Activated B cell treated with CpG ODN at 0.5 μM for 24 hours (primary cell): ENCODE measurements at regions not wholly inside any gene's neighbourhood (a gene's known extent, or its start where the extent isn't known, plus 50 kb on each side); places are given as distances from the start of the nearest gene placed in this dataset.

Experiments used
- ATAC-seq: fragments of 200-7000 bp; cut with Tn5 transposase; one replicate; pipeline ENCODE4 v1.10.0; 2021; ENCODE audit warnings: low read depth, mild to moderate bottlenecking, moderate library complexity
- CTCF ChIA-PET: fragments of 350-600 bp; sonication (Branson Sonifier 250); formaldehyde crosslinking; loops from one replicate; lab custom pipeline; 2021; ENCODE audit warnings: antibody characterized with exemption; lab: Charles Lee
- POLR2A ChIA-PET: fragments of 350-600 bp; sonication (Branson Sonifier 250); formaldehyde crosslinking; loops from one replicate; lab custom pipeline; 2021; ENCODE audit warnings: antibody characterized with exemption; lab: Charles Lee
- DNase-seq: peaks from one replicate; pipeline ENCODE4 v3.0.0; 2022
- H3K27ac Mint-ChIP-seq: one replicate; pipeline ENCODE4 v1.8.0; 2020; ENCODE audit warnings: mixed read lengths
- H3K27me3 Mint-ChIP-seq: one replicate; pipeline ENCODE4 v1.8.0; 2021; ENCODE audit warnings: mixed read lengths
- H3K36me3 Mint-ChIP-seq: one replicate; pipeline ENCODE4 v1.8.0; 2021; ENCODE audit warnings: low read depth, mixed read lengths
- H3K4me1 Mint-ChIP-seq: one replicate; pipeline ENCODE4 v1.8.0; 2021; ENCODE audit warnings: mixed read lengths
- H3K4me3 Mint-ChIP-seq: one replicate; pipeline ENCODE4 v1.8.0; 2020; ENCODE audit warnings: mild to moderate bottlenecking, mixed read lengths
- H3K9me3 Mint-ChIP-seq: one replicate; pipeline ENCODE4 v1.8.0; 2020; ENCODE audit warnings: mixed read lengths
- CTCF ChIP-seq: fragments of 200-600 bp; IDR thresholded peaks from one replicate; pipeline ENCODE4 v1.8.0; 2022; ENCODE audit warnings: antibody characterized with exemption, mild to moderate bottlenecking
- intact Hi-C: fragments of 100-400 bp; cut with micrococcal nuclease; formaldehyde crosslinking; loops from one replicate; pipeline ENCODE4 v1.15.1; 2024

- no peak overlapping the region for H3K4me3 Mint-ChIP-seq
- no peaks in the 10 kb centered on the region for H3K27me3 Mint-ChIP-seq
- DNase-seq, result no peak
- H3K36me3 Mint-ChIP-seq, result no peaks in the 10 kb centered on the region
- ChIA-PET CTCF (no interaction called here), POLR2A (interaction anchor here (0.7 kb wide), 1 partner anchor 74 kb away, joined by 3 read pairs; no protein-coding TSS in a partner anchor)
- no peak for ATAC-seq
- H3K27ac Mint-ChIP-seq, result no peak overlapping the region
- H3K9me3 Mint-ChIP-seq, result no peaks in the 10 kb centered on the region
- intact Hi-C loops, result no loop called here
- H3K4me1 Mint-ChIP-seq, result no peaks in the 10 kb centered on the region
- no peak for TF ChIP-seq CTCF
Measured at GRCh38 chr3:137469263-137469662, 294.9 kb upstream of the SOX14 start.

- Mint-ChIP-seq H3K27me3 (no peaks in the 10 kb centered on the region), H3K27ac (no peak overlapping the region), H3K9me3 (no peaks in the 10 kb centered on the region), H3K4me3 (no peak overlapping the region), H3K36me3 (no peaks in the 10 kb centered on the region), H3K4me1 (no peaks in the 10 kb centered on the region)
- DNase-seq (no peak), ATAC-seq (no peak)
- no peak for TF ChIP-seq CTCF
- POLR2A ChIA-PET, result no interaction called here
- CTCF ChIA-PET, result interaction anchor here (1.0 kb wide), 1 partner anchor 8 kb away, joined by 3 read pairs; no protein-coding TSS in a partner anchor
- intact Hi-C loops, result no loop called here
Measured at GRCh38 chr3:137471130-137471529, 293.0 kb upstream of the SOX14 start.

- ATAC-seq, result no peak
Measured at GRCh38 chr3:137471558-137472204, 292.4 kb upstream of the SOX14 start.

GRCh38 chr3:137477614-137478013, 286.5 kb upstream of the SOX14 start:
- Mint-ChIP-seq H3K4me3 (no peak overlapping the region), H3K4me1 (no peaks in the 10 kb centered on the region), H3K27me3 (no peaks in the 10 kb centered on the region), H3K27ac (no peak overlapping the region), H3K9me3 (peaks cover 11% of the 10 kb centered on the region), H3K36me3 (no peaks in the 10 kb centered on the region)
- ATAC-seq (no peak), DNase-seq (no peak)
- no peak for TF ChIP-seq CTCF
- ChIA-PET CTCF (no interaction called here), POLR2A (no interaction called here)
- intact Hi-C loops, result no loop called here

More at GRCh38 chr3:137471558-137472204, 292.4 kb upstream of the SOX14 start:
- Mint-ChIP-seq H3K27ac (no peak overlapping the region), H3K4me3 (no peak overlapping the region), H3K4me1 (no peaks in the 10 kb centered on the region), H3K27me3 (no peaks in the 10 kb centered on the region), H3K9me3 (no peaks in the 10 kb centered on the region), H3K36me3 (no peaks in the 10 kb centered on the region)
- no peak for DNase-seq
- CTCF ChIA-PET, result interaction anchor here (1.0 kb wide), 1 partner anchor 8 kb away, joined by 3 read pairs; no protein-coding TSS in a partner anchor
- intact Hi-C loops, result no loop called here
- POLR2A ChIA-PET, result no interaction called here
- no peak for TF ChIP-seq CTCF

GRCh38 chr3:137509354-137510045, 254.6 kb upstream of the SOX14 start:
- DNase-seq, result no peak
- intact Hi-C loops, result no loop called here
- H3K27me3 Mint-ChIP-seq, result no peaks in the 10 kb centered on the region
- TF ChIP-seq CTCF, result no peak
- POLR2A ChIA-PET, result no interaction called here
- CTCF ChIA-PET, result no interaction called here
- H3K9me3 Mint-ChIP-seq, result peaks cover 2% of the 10 kb centered on the region
- no peaks in the 10 kb centered on the region for H3K4me1 Mint-ChIP-seq
- ATAC-seq, result no peak
- no peak overlapping the region for H3K27ac Mint-ChIP-seq
- no peaks in the 10 kb centered on the region for H3K36me3 Mint-ChIP-seq
- H3K4me3 Mint-ChIP-seq, result no peak overlapping the region
